HCT116 (cell line): ENCODE measurements at regions not wholly inside any gene's neighbourhood (a gene's known extent, or its start where the extent isn't known, plus 50 kb on each side); places are given as distances from the start of the nearest gene placed in this dataset.

Experiments used
- ATAC-seq: fragments of 200-7000 bp; cut with Tn5 transposase; 2 replicates; pipeline ENCODE4 v1.9.1; 2020; ENCODE audit warnings: mild to moderate bottlenecking, moderate library complexity
- BruUV-seq: library from RNA; stranded (reverse); fragments of 400-500 nt; replicated peaks from 2 replicates; lab custom pipeline; 2021; lab: Mats Ljungman, UMichigan
- CTCF ChIA-PET: fragments of 300-600 bp; sonication (Branson Sonifier 250); formaldehyde crosslinking; loops from one replicate; lab custom pipeline; 2021; ENCODE audit warnings: antibody characterized with exemption; lab: Charles Lee
- POLR2A ChIA-PET: fragments of 300-600, 350-600 bp; sonication (Branson Sonifier 250); formaldehyde crosslinking; loops from one replicate; lab custom pipeline; 2021; ENCODE audit warnings: antibody characterized with exemption; lab: Charles Lee
- RAD21 ChIA-PET, 2 experiments: fragments of 300-600 bp; sonication (Branson Sonifier 250); formaldehyde crosslinking; loops; one replicate each; lab custom pipeline; 2023; ENCODE audit warnings: low total read pairs in 2 of 2; ENCODE audit not compliant: uncharacterized antibody in 2 of 2, unreplicated experiment in 2 of 2, low non-redundant PET in 1 of 2; lab: Charles Lee
- DNase-seq: peaks from one replicate; pipeline ENCODE4 v3.0.0-alpha.2; 2010; ENCODE audit warnings: low read depth, low spot score
- H2AFZ ChIP-seq: fragments of 200-600 bp; shearing (Covaris generic), sonication (generic); 2 replicates; pipeline ENCODE4 v1.6.1; 2017; ENCODE audit warnings: low read depth, mixed run types, mixed read lengths, antibody characterized with exemption, low read length; ENCODE audit not compliant: poor library complexity, severe bottlenecking
- H3K27ac ChIP-seq: 2 replicates; pipeline ENCODE4 v1.5.1; 2012; ENCODE audit warnings: low read depth, low read length
- H3K27me3 ChIP-seq: fragments of 200-600 bp; sonication (generic); 2 replicates; pipeline ENCODE4 v1.6.1; 2016; ENCODE audit warnings: mixed run types, low read length, mixed read lengths; ENCODE audit not compliant: insufficient read depth
- H3K36me3 ChIP-seq, 2 experiments: fragments of 200-500 bp in 1 of 2; fragments of 200-600 bp in 1 of 2; sonication (Bioruptor generic) in 1 of 2; sonication (generic) in 1 of 2; 2 replicates each; pipeline versions ENCODE4 v1.5.1 to v1.6.1; 2014 to 2016; ENCODE audit warnings: low read length in 2 of 2, inconsistent platforms in 1 of 2, mixed read lengths in 1 of 2, mixed run types in 1 of 2; ENCODE audit not compliant: insufficient read depth in 2 of 2, control insufficient read depth in 1 of 2
- H3K4me1 ChIP-seq, 2 experiments: fragments of 200-600 bp in 1 of 2; sonication (generic) in 1 of 2; 2 replicates each; pipeline versions ENCODE4 v1.5.1 to v1.6.1; 2012 to 2017; ENCODE audit warnings: low read length in 2 of 2, inconsistent platforms in 1 of 2, mild to moderate bottlenecking in 1 of 2, mixed read lengths in 1 of 2, mixed run types in 1 of 2, moderate library complexity in 1 of 2; ENCODE audit not compliant: insufficient read depth in 2 of 2, control insufficient read depth in 1 of 2
- H3K4me2 ChIP-seq: fragments of 200-600 bp; sonication (generic); 2 replicates; pipeline ENCODE4 v1.6.1; 2017; ENCODE audit warnings: mixed run types, low read length, mixed read lengths
- H3K4me3 ChIP-seq, 2 experiments: fragments of 200-600 bp in 1 of 2; sonication (generic) in 1 of 2; replicated peaks in 1 of 2; 2 replicates each; pipeline ENCODE4 v1.5.1; 2011 to 2016; ENCODE audit warnings: low read length in 2 of 2, control low read depth in 1 of 2, low read depth in 1 of 2, mild to moderate bottlenecking in 1 of 2, mixed read lengths in 1 of 2, mixed run types in 1 of 2
- H3K79me2 ChIP-seq: fragments of 200-600 bp; sonication (generic); 2 replicates; pipeline ENCODE4 v1.6.1; 2017; ENCODE audit warnings: mild to moderate bottlenecking, mixed run types, low read length, moderate library complexity, mixed read lengths; ENCODE audit not compliant: insufficient read depth
- H3K9ac ChIP-seq: fragments of 200-600 bp; sonication (generic); 2 replicates; pipeline ENCODE4 v1.6.1; 2016; ENCODE audit warnings: low read length, mixed read lengths
- H3K9me2 ChIP-seq: fragments of 200-600 bp; sonication (generic), shearing (Covaris generic); 2 replicates; pipeline ENCODE4 v1.6.1; 2017; ENCODE audit warnings: mixed run types, mild to moderate bottlenecking, moderate library complexity; ENCODE audit not compliant: insufficient read depth
- H3K9me3 ChIP-seq, 2 experiments: fragments of 200-500 bp in 1 of 2; fragments of 200-600 bp in 1 of 2; sonication (Bioruptor generic) in 1 of 2; sonication (generic) in 1 of 2; 2 replicates each; pipeline ENCODE4 v1.6.1; 2014 to 2017; ENCODE audit warnings: low read length in 2 of 2, mixed read lengths in 2 of 2, inconsistent platforms in 1 of 2, low read depth in 1 of 2, mild to moderate bottlenecking in 1 of 2, mixed run types in 1 of 2, moderate library complexity in 1 of 2; ENCODE audit not compliant: control insufficient read depth in 1 of 2, insufficient read depth in 1 of 2
- H4K20me1 ChIP-seq: fragments of 200-600 bp; sonication (generic), shearing (Covaris generic); 2 replicates; pipeline ENCODE4 v1.6.1; 2017; ENCODE audit warnings: mixed run types, mild to moderate bottlenecking, moderate library complexity; ENCODE audit not compliant: insufficient read depth
- EZH2phosphoT487 ChIP-seq: fragments of 200-600 bp; IDR thresholded peaks from 2 replicates; pipeline ENCODE4 v1.6.1; 2018; ENCODE audit warnings: antibody characterized with exemption, borderline replicate concordance
- FOSL1 ChIP-seq: IDR thresholded peaks from 2 replicates; pipeline ENCODE4 v1.6.1; 2012; ENCODE audit warnings: low read depth
- POLR2AphosphoS5 ChIP-seq: IDR thresholded peaks from 2 replicates; pipeline ENCODE4 v1.6.1; 2011; ENCODE audit warnings: mild to moderate bottlenecking, low read depth, low read length, moderate library complexity
- RAD21 ChIP-seq: IDR thresholded peaks from 2 replicates; pipeline ENCODE4 v1.6.1; 2012; ENCODE audit warnings: low read depth, mild to moderate bottlenecking
- SRF ChIP-seq: IDR thresholded peaks from 2 replicates; pipeline ENCODE4 v1.6.1; 2012; ENCODE audit warnings: low read depth
- TCF7L2 ChIP-seq: IDR thresholded peaks from 2 replicates; pipeline ENCODE4 v1.7.0; 2011; ENCODE audit warnings: borderline replicate concordance, inconsistent platforms; ENCODE audit not compliant: insufficient read depth, insufficient read length; ENCODE audit errors: extremely low read depth
- YY1 ChIP-seq: IDR thresholded peaks from 2 replicates; pipeline ENCODE4 v1.6.1; 2011; ENCODE audit warnings: low read length, low read depth, moderate library complexity, mild to moderate bottlenecking; ENCODE audit not compliant: insufficient replicate concordance; ENCODE audit errors: extremely low read depth
- intact Hi-C: fragments of 100-400 bp; cut with micrococcal nuclease; formaldehyde crosslinking; loops from 2 replicates; pipeline ENCODE4 v1.10.0; 2022
- TF ChIP-seq, protein P1 (sequence below), 3 experiments: fragments of 200-600 bp in 1 of 3; sonication (generic) in 1 of 3; IDR thresholded peaks in 2 of 3; conservative IDR thresholded peaks in 1 of 3; 2 replicates each; pipeline ENCODE4 v1.5.1; 2012 to 2017; ENCODE audit warnings: low read depth in 2 of 3, low read length in 2 of 3, antibody characterized with exemption in 1 of 3, borderline replicate concordance in 1 of 3, control low read depth in 1 of 3, mild to moderate bottlenecking in 1 of 3, mixed read lengths in 1 of 3, mixed run types in 1 of 3, moderate library complexity in 1 of 3; ENCODE audit not compliant: insufficient read depth in 1 of 3
- TF ChIP-seq, protein P2 (sequence below): IDR thresholded peaks from 2 replicates; pipeline ENCODE4 v1.6.1; 2012; ENCODE audit warnings: low read depth

DNA sequence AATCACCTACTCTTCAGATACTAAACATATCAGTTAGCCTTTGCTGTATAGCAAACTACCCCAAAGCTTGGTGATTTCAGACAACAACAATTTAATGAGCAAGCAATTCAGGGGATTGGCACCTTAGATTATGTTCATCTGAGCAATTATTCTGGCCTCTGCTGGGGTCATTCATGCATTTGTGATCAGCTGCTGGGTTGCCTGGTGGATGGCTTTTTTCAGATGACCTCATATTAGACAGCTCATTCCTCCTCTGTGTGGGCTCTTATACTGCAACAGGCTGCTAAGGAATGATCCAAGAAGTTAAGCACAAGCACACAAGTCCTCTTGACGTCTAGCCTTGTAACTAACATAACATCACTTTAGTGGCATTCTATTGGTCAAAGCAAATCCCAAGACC lies 153.0 kb upstream of the PPP1R2C start:
- RAD21 ChIA-PET: no interaction called here
- DNase-seq (no peak), ATAC-seq (no peak)
- no peak overlapping the region for H3K9ac ChIP-seq
- no peaks in the 10 kb centered on the region for H3K9me3 ChIP-seq
- POLR2A ChIA-PET: no interaction called here
- TF ChIP-seq EZH2phosphoT487 (no peak), FOSL1 (no peak), RAD21 (no peak), POLR2AphosphoS5 (no peak), TCF7L2 (no peak), YY1 (no peak), SRF (no peak)
- TF ChIP-seq, protein P1, sequence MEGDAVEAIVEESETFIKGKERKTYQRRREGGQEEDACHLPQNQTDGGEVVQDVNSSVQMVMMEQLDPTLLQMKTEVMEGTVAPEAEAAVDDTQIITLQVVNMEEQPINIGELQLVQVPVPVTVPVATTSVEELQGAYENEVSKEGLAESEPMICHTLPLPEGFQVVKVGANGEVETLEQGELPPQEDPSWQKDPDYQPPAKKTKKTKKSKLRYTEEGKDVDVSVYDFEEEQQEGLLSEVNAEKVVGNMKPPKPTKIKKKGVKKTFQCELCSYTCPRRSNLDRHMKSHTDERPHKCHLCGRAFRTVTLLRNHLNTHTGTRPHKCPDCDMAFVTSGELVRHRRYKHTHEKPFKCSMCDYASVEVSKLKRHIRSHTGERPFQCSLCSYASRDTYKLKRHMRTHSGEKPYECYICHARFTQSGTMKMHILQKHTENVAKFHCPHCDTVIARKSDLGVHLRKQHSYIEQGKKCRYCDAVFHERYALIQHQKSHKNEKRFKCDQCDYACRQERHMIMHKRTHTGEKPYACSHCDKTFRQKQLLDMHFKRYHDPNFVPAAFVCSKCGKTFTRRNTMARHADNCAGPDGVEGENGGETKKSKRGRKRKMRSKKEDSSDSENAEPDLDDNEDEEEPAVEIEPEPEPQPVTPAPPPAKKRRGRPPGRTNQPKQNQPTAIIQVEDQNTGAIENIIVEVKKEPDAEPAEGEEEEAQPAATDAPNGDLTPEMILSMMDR (IDR thresholded peaks at IDR 0.05 in 2 of 3, conservative IDR thresholded peaks at IDR 0.05 in 1 of 3; ENCODE audit: borderline replicate concordance in 1 of 3, insufficient read depth in 1 of 3, low read depth in 2 of 3, low read length in 2 of 3): no peak
- TF ChIP-seq, protein P2, sequence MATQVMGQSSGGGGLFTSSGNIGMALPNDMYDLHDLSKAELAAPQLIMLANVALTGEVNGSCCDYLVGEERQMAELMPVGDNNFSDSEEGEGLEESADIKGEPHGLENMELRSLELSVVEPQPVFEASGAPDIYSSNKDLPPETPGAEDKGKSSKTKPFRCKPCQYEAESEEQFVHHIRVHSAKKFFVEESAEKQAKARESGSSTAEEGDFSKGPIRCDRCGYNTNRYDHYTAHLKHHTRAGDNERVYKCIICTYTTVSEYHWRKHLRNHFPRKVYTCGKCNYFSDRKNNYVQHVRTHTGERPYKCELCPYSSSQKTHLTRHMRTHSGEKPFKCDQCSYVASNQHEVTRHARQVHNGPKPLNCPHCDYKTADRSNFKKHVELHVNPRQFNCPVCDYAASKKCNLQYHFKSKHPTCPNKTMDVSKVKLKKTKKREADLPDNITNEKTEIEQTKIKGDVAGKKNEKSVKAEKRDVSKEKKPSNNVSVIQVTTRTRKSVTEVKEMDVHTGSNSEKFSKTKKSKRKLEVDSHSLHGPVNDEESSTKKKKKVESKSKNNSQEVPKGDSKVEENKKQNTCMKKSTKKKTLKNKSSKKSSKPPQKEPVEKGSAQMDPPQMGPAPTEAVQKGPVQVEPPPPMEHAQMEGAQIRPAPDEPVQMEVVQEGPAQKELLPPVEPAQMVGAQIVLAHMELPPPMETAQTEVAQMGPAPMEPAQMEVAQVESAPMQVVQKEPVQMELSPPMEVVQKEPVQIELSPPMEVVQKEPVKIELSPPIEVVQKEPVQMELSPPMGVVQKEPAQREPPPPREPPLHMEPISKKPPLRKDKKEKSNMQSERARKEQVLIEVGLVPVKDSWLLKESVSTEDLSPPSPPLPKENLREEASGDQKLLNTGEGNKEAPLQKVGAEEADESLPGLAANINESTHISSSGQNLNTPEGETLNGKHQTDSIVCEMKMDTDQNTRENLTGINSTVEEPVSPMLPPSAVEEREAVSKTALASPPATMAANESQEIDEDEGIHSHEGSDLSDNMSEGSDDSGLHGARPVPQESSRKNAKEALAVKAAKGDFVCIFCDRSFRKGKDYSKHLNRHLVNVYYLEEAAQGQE: no peak
- CTCF ChIA-PET: no interaction called here
- H3K4me2 ChIP-seq: no peak overlapping the region
- intact Hi-C loops: no loop called here
- H3K9me2 ChIP-seq: no peaks in the 10 kb centered on the region
- no peak overlapping the region for H2AFZ ChIP-seq
- H3K4me3 ChIP-seq: no peak overlapping the region
- H3K36me3 ChIP-seq: no peaks in the 10 kb centered on the region
- no peaks in the 10 kb centered on the region for H4K20me1 ChIP-seq
- no peaks in the 10 kb centered on the region for H3K79me2 ChIP-seq
- no peak overlapping the region for H3K27ac ChIP-seq
- no peaks in the 10 kb centered on the region for H3K27me3 ChIP-seq
- no TSS peak for BruUV-seq
- no peaks in the 10 kb centered on the region for H3K4me1 ChIP-seq
